Mammary epithelial cell (primary cell): ENCODE measurements at regions not wholly inside any gene's neighbourhood (a gene's known extent, or its start where the extent isn't known, plus 50 kb on each side); places are given as distances from the start of the nearest gene placed in this dataset.

Experiments used
- CTCF ChIP-seq, 2 donors: IDR thresholded peaks in 1 of 2; conservative IDR thresholded peaks in 1 of 2; 2 replicates each; pipeline ENCODE4 v1.5.1; 2011 to 2012; ENCODE audit warnings: inconsistent platforms in 2 of 2, low read length in 2 of 2, mild to moderate bottlenecking in 2 of 2, control low read depth in 1 of 2, low read depth in 1 of 2; ENCODE audit not compliant: insufficient read depth in 1 of 2; ENCODE audit errors: extremely low read depth in 1 of 2
- EZH2 ChIP-seq: IDR thresholded peaks from 2 replicates; pipeline ENCODE4 v1.6.1; 2012; ENCODE audit warnings: low read length, inconsistent platforms, borderline replicate concordance

- TF ChIP-seq CTCF (conservative IDR thresholded peaks at IDR 0.05 in 1 of 2, IDR thresholded peaks at IDR 0.05 in 1 of 2; ENCODE audit: extremely low read depth in 1 of 2, insufficient read depth in 1 of 2, low read depth in 1 of 2, low read length in 2 of 2) (peak; percentile 3 to 23), EZH2 (no peak)
Observed at GRCh38 chr5:145701404-145701803, 133.7 kb downstream of the PRELID2 start.
